SK-N-SH (cell line): ENCODE measurements at regions not wholly inside any gene's neighbourhood (a gene's known extent, or its start where the extent isn't known, plus 50 kb on each side); places are given as distances from the start of the nearest gene placed in this dataset.

Experiments used
- CTCF ChIA-PET: fragments of 300-600, 350-600 bp; formaldehyde crosslinking; extraction: SDS; loops from one replicate; lab custom pipeline; 2021; lab: Yijun Ruan, JAX
- POLR2A ChIA-PET: fragments of 350-600 bp; sonication (Branson Sonifier 250); formaldehyde crosslinking; extraction: SDS; loops from one replicate; lab custom pipeline; 2020; ENCODE audit warnings: antibody characterized with exemption, inconsistent platforms; lab: Yijun Ruan, JAX
- DNase-seq: peaks from one replicate; pipeline ENCODE4 v3.0.0; 2012
- H2AFZ ChIP-seq: fragments of 200-600 bp; sonication (generic); 2 replicates; pipeline ENCODE4 v1.8.1; 2016; ENCODE audit warnings: antibody characterized with exemption, mild to moderate bottlenecking, low read depth
- H3F3A ChIP-seq: fragments of 200-600 bp; sonication (generic); replicated peaks from 2 replicates; pipeline ENCODE3; 2016; ENCODE audit warnings: antibody characterized with exemption, mild to moderate bottlenecking; ENCODE audit not compliant: insufficient read depth
- H3K27ac ChIP-seq, 2 experiments: fragments of 200-500 bp in 1 of 2; fragments of 200-600 bp in 1 of 2; sonication (Bioruptor generic) in 1 of 2; sonication (generic), shearing (Covaris generic) in 1 of 2; 2 replicates each; pipeline versions ENCODE4 v1.5.1 to v1.6.1; 2014 to 2016; ENCODE audit warnings: low read depth in 2 of 2, inconsistent platforms in 1 of 2, low read length in 1 of 2, mild to moderate bottlenecking in 1 of 2, mixed read lengths in 1 of 2
- H3K27me3 ChIP-seq: fragments of 200-600 bp; sonication (generic), shearing (Covaris generic); 2 replicates; pipeline ENCODE4 v1.6.1; 2016; ENCODE audit warnings: mixed run types; ENCODE audit not compliant: insufficient read depth
- H3K36me3 ChIP-seq, 2 experiments: fragments of 200-500 bp in 1 of 2; fragments of 200-600 bp in 1 of 2; sonication (Bioruptor generic) in 1 of 2; sonication (generic) in 1 of 2; replicated peaks in 1 of 2; 2 replicates each; pipeline versions ENCODE3 to v1.5.1; 2014 to 2016; ENCODE audit warnings: low read length in 1 of 2, mild to moderate bottlenecking in 1 of 2; ENCODE audit not compliant: insufficient read depth in 2 of 2, control insufficient read depth in 1 of 2
- H3K4me1 ChIP-seq, 2 experiments: fragments of 200-500 bp in 1 of 2; fragments of 200-600 bp in 1 of 2; sonication (Bioruptor generic) in 1 of 2; sonication (generic), shearing (Covaris generic) in 1 of 2; 2 replicates each; pipeline versions ENCODE4 v1.5.1 to v1.6.1; 2014 to 2016; ENCODE audit warnings: low read depth in 1 of 2, low read length in 1 of 2, mixed run types in 1 of 2; ENCODE audit not compliant: insufficient read depth in 2 of 2, control insufficient read depth in 1 of 2
- H3K4me2 ChIP-seq: fragments of 200-600 bp; sonication (generic), shearing (Covaris generic); 2 replicates; pipeline ENCODE4 v1.6.1; 2017; ENCODE audit warnings: mixed run types
- H3K4me3 ChIP-seq, 2 experiments: fragments of 200-500 bp in 1 of 2; fragments of 200-600 bp in 1 of 2; sonication (Bioruptor generic) in 1 of 2; sonication (generic), shearing (Covaris generic) in 1 of 2; 2 replicates each; pipeline versions ENCODE4 v1.5.1 to v1.8.1; 2014 to 2016; ENCODE audit warnings: low read depth in 2 of 2, inconsistent platforms in 1 of 2, low read length in 1 of 2, mild to moderate bottlenecking in 1 of 2, mixed read lengths in 1 of 2, moderate library complexity in 1 of 2
- H3K79me2 ChIP-seq: fragments of 200-600 bp; sonication (generic); 2 replicates; pipeline ENCODE4 v1.8.1; 2017; ENCODE audit warnings: mild to moderate bottlenecking; ENCODE audit not compliant: insufficient read depth
- H3K9ac ChIP-seq: fragments of 200-600 bp; sonication (generic); 2 replicates; pipeline ENCODE4 v1.6.1; 2017; ENCODE audit warnings: mixed run types
- H3K9me2 ChIP-seq: fragments of 200-600 bp; sonication (generic); 2 replicates; pipeline ENCODE4 v1.6.1; 2017; ENCODE audit warnings: mixed run types
- H3K9me3 ChIP-seq: fragments of 200-600 bp; sonication (generic); 2 replicates; pipeline ENCODE4 v1.6.1; 2017; ENCODE audit warnings: mixed run types, mild to moderate bottlenecking, moderate library complexity
- H4K20me1 ChIP-seq: fragments of 200-600 bp; sonication (generic); 2 replicates; pipeline ENCODE4 v1.6.1; 2017; ENCODE audit warnings: mild to moderate bottlenecking, mixed run types; ENCODE audit not compliant: insufficient read depth
- ELF1 ChIP-seq: IDR thresholded peaks from 2 replicates; pipeline ENCODE4 v1.4.0; 2012
- EP300 ChIP-seq, 2 experiments: IDR thresholded peaks; 2 replicates each; pipeline versions ENCODE4 v1.4.0 to v1.6.1; 2012; ENCODE audit warnings: borderline replicate concordance in 1 of 2, low read depth in 1 of 2, low read length in 1 of 2
- FOXJ3 ChIP-seq: sonication (generic); formaldehyde crosslinking; IDR thresholded peaks from 2 replicates; pipeline ENCODE4 v1.5.1; 2020; ENCODE audit warnings: mild to moderate bottlenecking, missing genetic modification reagents
- FOXM1 ChIP-seq: IDR thresholded peaks from 2 replicates; pipeline ENCODE4 v1.4.0; 2012; ENCODE audit warnings: low read depth, mild to moderate bottlenecking
- GATA2 ChIP-seq: sonication (generic); formaldehyde crosslinking; IDR thresholded peaks from 2 replicates; pipeline ENCODE4 v1.5.0; 2020; ENCODE audit warnings: mild to moderate bottlenecking, missing genetic modification reagents
- NRF1 ChIP-seq: IDR thresholded peaks from 2 replicates; pipeline ENCODE4 v1.6.1; 2012; ENCODE audit warnings: low read depth, mild to moderate bottlenecking, low read length
- POLR2AphosphoS5 ChIP-seq: IDR thresholded peaks from 2 replicates; pipeline ENCODE4 v1.6.1; 2012; ENCODE audit warnings: low read depth, low read length
- RFX5 ChIP-seq: IDR thresholded peaks from 2 replicates; pipeline ENCODE4 v1.6.1; 2012; ENCODE audit warnings: mild to moderate bottlenecking, improper control_type of control experiment, low read length
- SMC3 ChIP-seq: IDR thresholded peaks from 2 replicates; pipeline ENCODE4 v1.6.1; 2012; ENCODE audit warnings: low read depth, low read length, improper control_type of control experiment
- TCF12 ChIP-seq: IDR thresholded peaks from 2 replicates; pipeline ENCODE4 v1.4.0; 2012
- WGBS: methylation state at CpG from one replicate; pipeline ENCODE4 v1.1.6; 2017; ENCODE audit warnings: low lambda C conversion rate; 5-methylcytosine and 5-hydroxymethylcytosine counted together
- TF ChIP-seq, protein P1 (sequence below): IDR thresholded peaks from 2 replicates; pipeline ENCODE4 v1.4.0; 2012; ENCODE audit warnings: low read depth
- TF ChIP-seq, protein P2 (sequence below): fragments of 150-350 bp; IDR thresholded peaks from 2 replicates; pipeline ENCODE4 v1.6.1; 2016; ENCODE audit warnings: mild to moderate bottlenecking, low read depth, low read length
- TF ChIP-seq, protein P3 (sequence below): IDR thresholded peaks from 2 replicates; pipeline ENCODE4 v1.6.1; 2012; ENCODE audit warnings: mild to moderate bottlenecking, low read depth, low read length, moderate library complexity
- TF ChIP-seq, protein P4 (sequence below): IDR thresholded peaks from 2 replicates; pipeline ENCODE4 v1.4.0; 2012; ENCODE audit warnings: low read depth, borderline replicate concordance
- TF ChIP-seq, protein P5 (sequence below): fragments of 200-600 bp; sonication (generic); IDR thresholded peaks from 2 replicates; pipeline ENCODE4 v1.6.1; 2017; ENCODE audit warnings: antibody characterized with exemption, mild to moderate bottlenecking, moderate library complexity

DNA sequence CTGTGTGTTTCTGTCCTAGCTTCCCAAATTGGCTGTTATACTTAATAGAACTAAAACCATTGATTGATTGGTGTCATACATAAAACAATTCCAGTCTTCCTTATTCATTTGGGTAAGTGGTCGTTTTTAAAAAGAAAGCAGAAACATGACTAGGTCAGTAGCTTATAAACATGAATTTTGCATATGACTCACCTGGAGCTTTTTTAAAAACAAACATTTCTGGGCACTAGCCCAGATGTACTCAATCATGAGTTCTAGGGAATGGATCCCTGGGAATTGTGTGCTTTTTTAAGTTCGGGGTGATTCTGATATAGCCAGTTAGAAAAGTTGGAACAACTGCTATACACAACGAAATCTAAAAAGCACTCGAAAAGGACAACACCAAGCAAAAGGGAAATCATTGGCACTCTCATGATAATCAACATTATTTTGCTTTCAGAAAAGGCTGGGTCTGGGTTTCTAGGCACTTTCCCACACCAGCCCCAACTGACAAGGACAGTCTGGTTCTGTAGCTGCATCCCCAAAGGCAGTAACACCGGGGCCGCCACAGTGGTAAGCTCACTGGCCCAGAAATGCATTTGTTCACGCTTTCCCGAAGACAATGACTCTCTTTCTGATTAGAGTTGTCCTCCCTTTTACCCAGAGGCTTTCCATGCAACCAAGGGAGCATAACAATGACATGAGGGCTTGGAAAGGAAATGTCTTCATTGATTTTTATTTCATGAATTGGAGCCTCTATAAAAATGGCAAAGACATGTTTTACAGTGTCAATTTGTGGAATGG, 664.9 kb upstream of the WWC1 start:
- WGBS: 65% methylated on average over 7 of the region's 8 CpGs
- CTCF ChIA-PET: no interaction called here
- Histone ChIP-seq H3K9me3 (no peaks in the 10 kb centered on the region), H3K9me2 (no peaks in the 10 kb centered on the region), H3K79me2 (no peaks in the 10 kb centered on the region), H3K27me3 (no peaks in the 10 kb centered on the region), H3K27ac (no peak overlapping the region), H4K20me1 (no peaks in the 10 kb centered on the region), H3K4me1 (peaks cover 0 to 4% of the 10 kb centered on the region in 2 experiments; a peak in 1 of 4 replicates), H3F3A (no peaks in the 10 kb centered on the region), H3K4me2 (no peak overlapping the region), H3K36me3 (no peaks in the 10 kb centered on the region), H2AFZ (no peak overlapping the region), H3K4me3 (no peak overlapping the region), H3K9ac (no peak overlapping the region)
- no peak for TF ChIP-seq ELF1
- TF ChIP-seq, protein P1, sequence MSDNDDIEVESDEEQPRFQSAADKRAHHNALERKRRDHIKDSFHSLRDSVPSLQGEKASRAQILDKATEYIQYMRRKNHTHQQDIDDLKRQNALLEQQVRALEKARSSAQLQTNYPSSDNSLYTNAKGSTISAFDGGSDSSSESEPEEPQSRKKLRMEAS: no peak
- no peak for TF ChIP-seq NRF1
- TF ChIP-seq, protein P2, sequence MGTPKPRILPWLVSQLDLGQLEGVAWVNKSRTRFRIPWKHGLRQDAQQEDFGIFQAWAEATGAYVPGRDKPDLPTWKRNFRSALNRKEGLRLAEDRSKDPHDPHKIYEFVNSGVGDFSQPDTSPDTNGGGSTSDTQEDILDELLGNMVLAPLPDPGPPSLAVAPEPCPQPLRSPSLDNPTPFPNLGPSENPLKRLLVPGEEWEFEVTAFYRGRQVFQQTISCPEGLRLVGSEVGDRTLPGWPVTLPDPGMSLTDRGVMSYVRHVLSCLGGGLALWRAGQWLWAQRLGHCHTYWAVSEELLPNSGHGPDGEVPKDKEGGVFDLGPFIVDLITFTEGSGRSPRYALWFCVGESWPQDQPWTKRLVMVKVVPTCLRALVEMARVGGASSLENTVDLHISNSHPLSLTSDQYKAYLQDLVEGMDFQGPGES: no peak
- TF ChIP-seq, protein P3, sequence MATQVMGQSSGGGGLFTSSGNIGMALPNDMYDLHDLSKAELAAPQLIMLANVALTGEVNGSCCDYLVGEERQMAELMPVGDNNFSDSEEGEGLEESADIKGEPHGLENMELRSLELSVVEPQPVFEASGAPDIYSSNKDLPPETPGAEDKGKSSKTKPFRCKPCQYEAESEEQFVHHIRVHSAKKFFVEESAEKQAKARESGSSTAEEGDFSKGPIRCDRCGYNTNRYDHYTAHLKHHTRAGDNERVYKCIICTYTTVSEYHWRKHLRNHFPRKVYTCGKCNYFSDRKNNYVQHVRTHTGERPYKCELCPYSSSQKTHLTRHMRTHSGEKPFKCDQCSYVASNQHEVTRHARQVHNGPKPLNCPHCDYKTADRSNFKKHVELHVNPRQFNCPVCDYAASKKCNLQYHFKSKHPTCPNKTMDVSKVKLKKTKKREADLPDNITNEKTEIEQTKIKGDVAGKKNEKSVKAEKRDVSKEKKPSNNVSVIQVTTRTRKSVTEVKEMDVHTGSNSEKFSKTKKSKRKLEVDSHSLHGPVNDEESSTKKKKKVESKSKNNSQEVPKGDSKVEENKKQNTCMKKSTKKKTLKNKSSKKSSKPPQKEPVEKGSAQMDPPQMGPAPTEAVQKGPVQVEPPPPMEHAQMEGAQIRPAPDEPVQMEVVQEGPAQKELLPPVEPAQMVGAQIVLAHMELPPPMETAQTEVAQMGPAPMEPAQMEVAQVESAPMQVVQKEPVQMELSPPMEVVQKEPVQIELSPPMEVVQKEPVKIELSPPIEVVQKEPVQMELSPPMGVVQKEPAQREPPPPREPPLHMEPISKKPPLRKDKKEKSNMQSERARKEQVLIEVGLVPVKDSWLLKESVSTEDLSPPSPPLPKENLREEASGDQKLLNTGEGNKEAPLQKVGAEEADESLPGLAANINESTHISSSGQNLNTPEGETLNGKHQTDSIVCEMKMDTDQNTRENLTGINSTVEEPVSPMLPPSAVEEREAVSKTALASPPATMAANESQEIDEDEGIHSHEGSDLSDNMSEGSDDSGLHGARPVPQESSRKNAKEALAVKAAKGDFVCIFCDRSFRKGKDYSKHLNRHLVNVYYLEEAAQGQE: no peak
- no peak for TF ChIP-seq GATA2 (CRISPR knock-in tag)
- no peak for TF ChIP-seq RFX5
- no peak for DNase-seq
- POLR2A ChIA-PET: no interaction called here

DNA sequence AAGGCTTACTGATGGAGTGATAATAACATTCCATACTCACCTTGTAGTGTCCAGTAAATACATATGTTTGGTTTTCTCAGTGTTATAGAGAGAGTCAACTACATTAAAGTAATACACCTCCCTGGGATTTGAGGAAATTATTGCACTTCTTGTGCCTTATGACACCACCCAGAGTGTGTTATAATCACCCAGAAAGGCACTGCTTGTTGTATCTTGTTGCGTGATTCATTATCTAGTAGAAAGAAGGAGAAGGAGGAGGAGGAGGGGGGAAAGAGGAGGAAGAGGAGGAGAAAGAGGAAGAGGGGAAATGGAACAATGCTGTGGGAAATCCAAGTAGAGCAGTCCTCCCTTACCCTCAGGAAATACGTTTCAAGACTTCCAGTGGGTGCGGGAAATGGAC, 661.8 kb upstream of the WWC1 start:
- H3K9ac ChIP-seq: no peak overlapping the region
- no peak overlapping the region for H3K4me3 ChIP-seq
- H2AFZ ChIP-seq: no peak overlapping the region
- H3K36me3 ChIP-seq: no peaks in the 10 kb centered on the region
- no peaks in the 10 kb centered on the region for H3K9me3 ChIP-seq
- no peak overlapping the region for H3K27ac ChIP-seq
- no peaks in the 10 kb centered on the region for H3K79me2 ChIP-seq
- H3K27me3 ChIP-seq: no peaks in the 10 kb centered on the region
- no peaks in the 10 kb centered on the region for H4K20me1 ChIP-seq
- POLR2A ChIA-PET: no interaction called here
- DNase-seq: no peak
- TF ChIP-seq, protein P4, sequence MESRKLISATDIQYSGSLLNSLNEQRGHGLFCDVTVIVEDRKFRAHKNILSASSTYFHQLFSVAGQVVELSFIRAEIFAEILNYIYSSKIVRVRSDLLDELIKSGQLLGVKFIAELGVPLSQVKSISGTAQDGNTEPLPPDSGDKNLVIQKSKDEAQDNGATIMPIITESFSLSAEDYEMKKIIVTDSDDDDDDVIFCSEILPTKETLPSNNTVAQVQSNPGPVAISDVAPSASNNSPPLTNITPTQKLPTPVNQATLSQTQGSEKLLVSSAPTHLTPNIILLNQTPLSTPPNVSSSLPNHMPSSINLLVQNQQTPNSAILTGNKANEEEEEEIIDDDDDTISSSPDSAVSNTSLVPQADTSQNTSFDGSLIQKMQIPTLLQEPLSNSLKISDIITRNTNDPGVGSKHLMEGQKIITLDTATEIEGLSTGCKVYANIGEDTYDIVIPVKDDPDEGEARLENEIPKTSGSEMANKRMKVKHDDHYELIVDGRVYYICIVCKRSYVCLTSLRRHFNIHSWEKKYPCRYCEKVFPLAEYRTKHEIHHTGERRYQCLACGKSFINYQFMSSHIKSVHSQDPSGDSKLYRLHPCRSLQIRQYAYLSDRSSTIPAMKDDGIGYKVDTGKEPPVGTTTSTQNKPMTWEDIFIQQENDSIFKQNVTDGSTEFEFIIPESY: no peak
- TF ChIP-seq FOXJ3 (CRISPR knock-in tag) (no peak), EP300 (IDR thresholded peaks at IDR 0.05; ENCODE audit: borderline replicate concordance in 1 of 2, low read depth in 1 of 2, low read length in 1 of 2) (no peak), FOXM1 (no peak), POLR2AphosphoS5 (no peak), TCF12 (no peak), SMC3 (no peak)
- TF ChIP-seq, protein P5, sequence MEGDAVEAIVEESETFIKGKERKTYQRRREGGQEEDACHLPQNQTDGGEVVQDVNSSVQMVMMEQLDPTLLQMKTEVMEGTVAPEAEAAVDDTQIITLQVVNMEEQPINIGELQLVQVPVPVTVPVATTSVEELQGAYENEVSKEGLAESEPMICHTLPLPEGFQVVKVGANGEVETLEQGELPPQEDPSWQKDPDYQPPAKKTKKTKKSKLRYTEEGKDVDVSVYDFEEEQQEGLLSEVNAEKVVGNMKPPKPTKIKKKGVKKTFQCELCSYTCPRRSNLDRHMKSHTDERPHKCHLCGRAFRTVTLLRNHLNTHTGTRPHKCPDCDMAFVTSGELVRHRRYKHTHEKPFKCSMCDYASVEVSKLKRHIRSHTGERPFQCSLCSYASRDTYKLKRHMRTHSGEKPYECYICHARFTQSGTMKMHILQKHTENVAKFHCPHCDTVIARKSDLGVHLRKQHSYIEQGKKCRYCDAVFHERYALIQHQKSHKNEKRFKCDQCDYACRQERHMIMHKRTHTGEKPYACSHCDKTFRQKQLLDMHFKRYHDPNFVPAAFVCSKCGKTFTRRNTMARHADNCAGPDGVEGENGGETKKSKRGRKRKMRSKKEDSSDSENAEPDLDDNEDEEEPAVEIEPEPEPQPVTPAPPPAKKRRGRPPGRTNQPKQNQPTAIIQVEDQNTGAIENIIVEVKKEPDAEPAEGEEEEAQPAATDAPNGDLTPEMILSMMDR: no peak
- TF ChIP-seq, all 33 proteins: peak for 0
- Histone ChIP-seq H3K9me2 (no peaks in the 10 kb centered on the region), H3K4me2 (no peak overlapping the region), H3K4me1 (peaks cover 0 to 4% of the 10 kb centered on the region in 2 experiments; a peak in 2 of 4 replicates), H3F3A (no peaks in the 10 kb centered on the region)
- WGBS: 77% methylated on average over 3 of the region's 3 CpGs
- CTCF ChIA-PET: interaction anchor here (1.3 kb wide), 1 partner anchor 52 kb away, joined by 3 read pairs; no protein-coding TSS in a partner anchor
